Stomach (tissue), 8 donors: ENCODE measurements at regions not wholly inside any gene's neighbourhood (a gene's known extent, or its start where the extent isn't known, plus 50 kb on each side); places are given as distances from the start of the nearest gene placed in this dataset.
A peak's percentile ranks its signal among the peaks of the same experiment; 100 is the strongest.

Experiments
- DNase-seq, 2 donors: peaks; one replicate each; pipeline versions ENCODE4 v3.0.0 to v3.0.0-alpha.2; 2013 to 2019
- H3K27ac ChIP-seq, 5 donors: fragments of 200-600 bp in 4 of 5; sonication (generic) in 4 of 5; one replicate each; pipeline ENCODE4 v1.5.1; 2013 to 2019; ENCODE audit warnings: mild to moderate bottlenecking in 1 of 5, moderate library complexity in 1 of 5
- H3K27me3 ChIP-seq, 3 donors: fragments of 200-600 bp; sonication (generic); one replicate each; pipeline ENCODE4 v1.5.1; 2017 to 2019; ENCODE audit warnings: mixed run types in 1 of 3
- H3K36me3 ChIP-seq, 4 donors: fragments of 200-600 bp; sonication (generic); 1 replicate in 3 of 4; 2 replicates in 1 of 4; pipeline ENCODE4 v1.5.1; 2016 to 2019
- H3K4me1 ChIP-seq, 4 donors: fragments of 200-600 bp; sonication (generic); one replicate each; pipeline ENCODE4 v1.5.1; 2016 to 2019
- H3K4me3 ChIP-seq, 4 donors: fragments of 200-600 bp; sonication (generic) in 3 of 4; one replicate each; pipeline ENCODE4 v1.5.1; 2016 to 2019; ENCODE audit warnings: mild to moderate bottlenecking in 1 of 4
- H3K9me3 ChIP-seq, 4 donors: fragments of 200-600 bp; sonication (generic); one replicate each; pipeline ENCODE4 v1.5.1; 2016 to 2019
- EP300 ChIP-seq: sonication (generic); formaldehyde crosslinking; IDR thresholded peaks from one replicate; pipeline ENCODE4 v1.6.1; 2017; ENCODE audit warnings: antibody characterized with exemption
- POLR2A ChIP-seq, 4 donors: fragments of 450-650 bp; IDR thresholded peaks; one replicate each; pipeline ENCODE4 v1.6.1; 2016; ENCODE audit warnings: antibody characterized with exemption in 4 of 4, control low read depth in 2 of 4, mild to moderate bottlenecking in 1 of 4, moderate library complexity in 1 of 4
- POLR2AphosphoS5 ChIP-seq, 3 donors: sonication (generic); formaldehyde crosslinking; IDR thresholded peaks; one replicate each; pipeline ENCODE4 v1.6.1; 2016; ENCODE audit warnings: antibody characterized with exemption in 3 of 3
- WGBS, 5 donors: extraction: QIAGEN DNeasy Blood & Tissue Kit in 3 of 5; methylation state at CpG; one replicate each; pipeline versions ENCODE4 v1.1.5 to v1.1.7; 2013 to 2018; 5-methylcytosine and 5-hydroxymethylcytosine counted together
- intact Hi-C: fragments of 100-400 bp; cut with DNase I; formaldehyde crosslinking; loops from one replicate; pipeline ENCODE4 v1.15.1; 2023; ENCODE audit warnings: low total_unique reads
- TF ChIP-seq, protein P1 (sequence below), 7 experiments: fragments of 450-650 bp in 4 of 7; fragments of 200-600 bp in 3 of 7; sonication (generic) in 3 of 7; IDR thresholded peaks; one replicate each; pipeline ENCODE4 v1.5.1; 2016 to 2019; ENCODE audit warnings: antibody characterized with exemption in 7 of 7, control low read depth in 2 of 7, mild to moderate bottlenecking in 1 of 7
- donor health status: healthy with polysubstance abuse.
- donor health status: Bipolar disorder and iron deficiency.
- donor health status: healthy.

DNA sequence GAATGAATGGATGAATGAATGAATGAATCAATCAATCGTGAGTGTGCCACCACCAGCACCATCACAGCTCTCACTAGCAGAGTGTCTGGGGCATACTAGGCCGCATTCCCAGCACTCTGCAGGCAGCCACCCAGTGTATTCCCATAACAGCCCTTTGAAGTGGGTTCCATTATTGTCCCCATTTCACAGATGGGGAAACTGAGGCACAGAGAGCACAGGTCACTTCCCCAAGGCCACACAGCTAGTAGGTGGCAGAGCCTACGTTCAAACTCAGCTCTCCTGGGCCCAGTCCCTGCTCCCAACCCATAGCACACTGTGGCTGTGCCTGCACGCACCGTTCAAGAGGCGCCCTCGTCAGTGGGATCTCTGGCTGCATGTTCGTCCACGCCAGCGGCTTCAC, 88.1 kb downstream of the RFLNA start:
- H3K4me3 ChIP-seq: no peak overlapping the region
- no peak for TF ChIP-seq EP300
- TF ChIP-seq, protein P1, sequence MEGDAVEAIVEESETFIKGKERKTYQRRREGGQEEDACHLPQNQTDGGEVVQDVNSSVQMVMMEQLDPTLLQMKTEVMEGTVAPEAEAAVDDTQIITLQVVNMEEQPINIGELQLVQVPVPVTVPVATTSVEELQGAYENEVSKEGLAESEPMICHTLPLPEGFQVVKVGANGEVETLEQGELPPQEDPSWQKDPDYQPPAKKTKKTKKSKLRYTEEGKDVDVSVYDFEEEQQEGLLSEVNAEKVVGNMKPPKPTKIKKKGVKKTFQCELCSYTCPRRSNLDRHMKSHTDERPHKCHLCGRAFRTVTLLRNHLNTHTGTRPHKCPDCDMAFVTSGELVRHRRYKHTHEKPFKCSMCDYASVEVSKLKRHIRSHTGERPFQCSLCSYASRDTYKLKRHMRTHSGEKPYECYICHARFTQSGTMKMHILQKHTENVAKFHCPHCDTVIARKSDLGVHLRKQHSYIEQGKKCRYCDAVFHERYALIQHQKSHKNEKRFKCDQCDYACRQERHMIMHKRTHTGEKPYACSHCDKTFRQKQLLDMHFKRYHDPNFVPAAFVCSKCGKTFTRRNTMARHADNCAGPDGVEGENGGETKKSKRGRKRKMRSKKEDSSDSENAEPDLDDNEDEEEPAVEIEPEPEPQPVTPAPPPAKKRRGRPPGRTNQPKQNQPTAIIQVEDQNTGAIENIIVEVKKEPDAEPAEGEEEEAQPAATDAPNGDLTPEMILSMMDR (IDR thresholded peaks at IDR 0.05): no peak
- no peak for TF ChIP-seq POLR2A (IDR thresholded peaks at IDR 0.05)
- TF ChIP-seq POLR2AphosphoS5 (IDR thresholded peaks at IDR 0.05): no peak
- H3K4me1 ChIP-seq: peaks cover 53 to 91% (median 75%) of the 10 kb centered on the region in 4 donors
- H3K9me3 ChIP-seq: no peaks in the 10 kb centered on the region
- intact Hi-C loops: no loop called here
- no peak for DNase-seq
- no peaks in the 10 kb centered on the region for H3K27me3 ChIP-seq
- peak overlapping the region in 4 of 5 donors; percentile 84 to 95 (median 88) for H3K27ac ChIP-seq
- H3K36me3 ChIP-seq: peaks cover 31 to 59% (median 54%) of the 10 kb centered on the region in 4 donors
- WGBS, 5 donors: 90 to 95% (median 93%) methylated on average over 10 of the region's 10 CpGs

DNA sequence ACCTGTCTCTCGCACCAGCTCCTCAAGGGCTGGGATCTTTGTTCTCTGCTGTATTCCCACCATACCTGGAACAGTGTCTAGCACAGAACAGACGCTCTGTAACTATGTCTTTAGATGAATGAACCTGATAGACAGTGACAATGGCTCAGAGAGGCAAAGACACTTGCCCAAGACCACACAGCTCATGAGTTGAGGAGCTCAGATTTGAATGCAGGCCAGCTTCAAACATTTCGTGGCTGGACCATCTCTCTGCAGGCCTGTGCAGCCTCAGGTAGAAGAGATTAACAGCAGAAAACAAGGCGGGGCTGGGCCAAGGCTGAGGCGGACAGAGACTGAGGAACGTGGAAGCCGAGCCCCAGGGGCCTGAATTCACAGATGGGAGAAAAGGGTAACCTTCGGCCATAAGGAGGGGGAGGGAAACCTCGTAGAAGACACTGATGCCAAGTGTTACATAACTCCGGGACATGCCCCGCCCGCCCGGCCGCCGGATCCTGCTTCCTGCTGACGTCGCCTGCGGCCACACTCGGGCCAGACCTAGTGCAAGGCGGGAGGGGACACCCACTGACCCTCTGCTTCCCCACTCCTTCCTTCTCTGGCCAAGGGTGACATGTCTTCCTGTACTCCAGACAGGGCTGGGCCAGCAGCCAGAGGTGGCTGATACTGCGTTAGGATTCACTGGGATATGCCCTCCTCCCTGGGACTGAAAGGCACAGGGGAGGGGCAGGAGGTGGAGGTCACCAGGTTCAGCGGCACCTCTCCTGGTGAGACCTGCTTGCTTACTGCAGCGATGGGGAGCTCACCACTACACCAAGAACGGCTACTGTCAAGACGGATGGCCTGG, 86.8 kb downstream of the RFLNA start:
- DNase-seq: peak; percentile 89 to 92
- Histone ChIP-seq H3K36me3 (peaks cover 43 to 72% (median 67%) of the 10 kb centered on the region in 4 donors), H3K4me3 (no peak overlapping the region), H3K9me3 (no peaks in the 10 kb centered on the region), H3K27ac (peak overlapping the region; percentile 77 to 95 (median 86)), H3K27me3 (no peaks in the 10 kb centered on the region), H3K4me1 (peaks cover 40 to 77% (median 61%) of the 10 kb centered on the region in 4 donors)
- 17 to 27% (median 19%) methylated on average over 12 to 25 of the region's 25 CpGs for WGBS, 5 donors
- TF ChIP-seq EP300 (peak; percentile 72), POLR2AphosphoS5 (IDR thresholded peaks at IDR 0.05) (peak; percentile 86 to 92 (median 90)), POLR2A (IDR thresholded peaks at IDR 0.05) (no peak)
- intact Hi-C loops: no loop called here

DNA sequence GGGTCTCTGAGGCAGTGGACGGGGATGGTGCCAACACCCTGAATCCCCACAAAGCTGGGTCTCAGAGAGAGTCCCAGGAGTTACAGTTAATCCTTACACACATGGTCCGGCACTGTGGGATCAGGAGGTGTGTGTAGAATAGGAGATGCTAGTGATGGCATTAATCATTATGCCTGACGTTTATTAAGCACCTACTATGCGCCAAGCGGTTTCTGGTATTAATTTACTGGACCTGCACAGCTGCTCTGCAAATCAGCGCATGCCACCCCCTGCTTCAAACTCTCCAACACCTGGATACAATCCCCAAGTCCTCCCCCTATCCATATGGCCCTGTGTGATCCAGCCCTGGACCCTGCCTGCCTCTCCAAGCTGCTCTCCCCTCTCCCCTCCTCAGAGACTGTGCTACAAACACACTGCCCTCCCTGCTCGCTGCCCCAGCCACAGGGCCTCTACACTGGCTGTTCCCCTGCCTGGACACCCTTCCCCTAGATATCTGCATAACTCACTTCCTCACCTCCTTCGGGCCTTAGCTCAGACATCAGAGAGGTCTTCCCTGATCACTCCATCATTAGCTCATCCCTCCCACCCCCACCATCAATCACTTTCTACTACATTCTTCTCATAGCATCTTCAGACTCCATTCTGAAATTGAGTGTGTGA, 86.0 kb downstream of the RFLNA start:
- Histone ChIP-seq H3K27me3 (no peaks in the 10 kb centered on the region), H3K9me3 (no peaks in the 10 kb centered on the region), H3K4me1 (peaks cover 33 to 70% (median 54%) of the 10 kb centered on the region in 4 donors), H3K27ac (peak overlapping the region; percentile 70 to 95 (median 86)), H3K4me3 (no peak overlapping the region), H3K36me3 (peaks cover 50 to 78% (median 73%) of the 10 kb centered on the region in 4 donors)
- intact Hi-C loops: no loop called here
- TF ChIP-seq POLR2AphosphoS5 (IDR thresholded peaks at IDR 0.05): no peak
- no peak for TF ChIP-seq POLR2A (IDR thresholded peaks at IDR 0.05)
- TF ChIP-seq, protein P1 (IDR thresholded peaks at IDR 0.05): no peak
- no peak for TF ChIP-seq EP300
- no peak for DNase-seq
- 51 to 67% (median 60%) methylated on average over 7 to 8 of the region's 8 CpGs for WGBS, 5 donors

GRCh38 chr12:124379938-124380754, 85.3 kb downstream of the RFLNA start:
- H3K27ac ChIP-seq: peak overlapping the region; percentile 70 to 95 (median 86)
- no peaks in the 10 kb centered on the region for H3K9me3 ChIP-seq
- H3K36me3 ChIP-seq: peaks cover 48 to 78% (median 73%) of the 10 kb centered on the region in 4 donors
- H3K4me3 ChIP-seq: no peak overlapping the region
- peak; percentile 50 to 91 for DNase-seq
- TF ChIP-seq, protein P1 (IDR thresholded peaks at IDR 0.05): peak in 5 of 7 experiments; percentile 21 to 65 (median 50)
- peak; percentile 21 to 76 (median 71) for TF ChIP-seq POLR2AphosphoS5 (IDR thresholded peaks at IDR 0.05)
- TF ChIP-seq POLR2A (IDR thresholded peaks at IDR 0.05): no peak
- H3K4me1 ChIP-seq: peaks cover 33 to 62% (median 46%) of the 10 kb centered on the region in 4 donors
- 21 to 39% (median 22%) methylated on average over 23 to 31 of the region's 31 CpGs for WGBS, 5 donors
- no peaks in the 10 kb centered on the region for H3K27me3 ChIP-seq
- intact Hi-C loops: no loop called here
